ENCODE measurements at regions not wholly inside any gene's neighbourhood (a gene's known extent, or its start where the extent isn't known, plus 50 kb on each side); places are given as distances from the start of the nearest gene placed in this dataset.

DNA sequence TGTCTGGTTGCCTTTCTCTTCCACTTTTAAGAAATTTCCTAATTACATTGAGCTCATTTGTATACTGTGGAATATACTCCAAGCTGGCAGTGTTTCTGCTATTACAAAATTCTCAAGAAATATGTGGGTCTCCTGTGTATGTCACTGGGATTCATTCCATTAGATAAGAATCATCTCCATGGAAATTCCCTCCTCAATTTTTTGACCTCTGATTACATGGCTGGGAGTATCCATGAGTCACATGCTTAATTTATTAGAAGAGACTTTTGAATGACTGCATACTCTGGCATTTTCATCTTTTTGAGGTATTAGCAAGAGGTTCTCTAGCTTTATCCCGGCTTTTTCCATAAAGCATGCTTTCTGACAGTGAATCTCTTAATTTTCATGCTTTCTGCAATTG, 665.5 kb upstream of the CNTNAP5 start:
- H3K27ac ChIP-seq (ENCODE audit: low read length): no peak overlapping the region
- no peaks in the 10 kb centered on the region for H3K4me1 ChIP-seq (ENCODE audit: control insufficient read depth, insufficient read depth, low read length)
- H3K27me3 ChIP-seq (ENCODE audit: control insufficient read depth, insufficient read depth, low read length): no peaks in the 10 kb centered on the region
- H3K4me3 ChIP-seq (ENCODE audit: low read length): no peak overlapping the region
- no peak for DNase-seq
- no CpG with 5 or more reads among the region's 1 CpG for WGBS (ENCODE audit: insufficient coverage)
- peaks cover 3% of the 10 kb centered on the region for H3K9me3 ChIP-seq (replicated peaks; ENCODE audit: control insufficient read depth, low read depth, low read length)
- no peaks in the 10 kb centered on the region for H3K36me3 ChIP-seq (ENCODE audit: control insufficient read depth, insufficient read depth, low read length)

DNA sequence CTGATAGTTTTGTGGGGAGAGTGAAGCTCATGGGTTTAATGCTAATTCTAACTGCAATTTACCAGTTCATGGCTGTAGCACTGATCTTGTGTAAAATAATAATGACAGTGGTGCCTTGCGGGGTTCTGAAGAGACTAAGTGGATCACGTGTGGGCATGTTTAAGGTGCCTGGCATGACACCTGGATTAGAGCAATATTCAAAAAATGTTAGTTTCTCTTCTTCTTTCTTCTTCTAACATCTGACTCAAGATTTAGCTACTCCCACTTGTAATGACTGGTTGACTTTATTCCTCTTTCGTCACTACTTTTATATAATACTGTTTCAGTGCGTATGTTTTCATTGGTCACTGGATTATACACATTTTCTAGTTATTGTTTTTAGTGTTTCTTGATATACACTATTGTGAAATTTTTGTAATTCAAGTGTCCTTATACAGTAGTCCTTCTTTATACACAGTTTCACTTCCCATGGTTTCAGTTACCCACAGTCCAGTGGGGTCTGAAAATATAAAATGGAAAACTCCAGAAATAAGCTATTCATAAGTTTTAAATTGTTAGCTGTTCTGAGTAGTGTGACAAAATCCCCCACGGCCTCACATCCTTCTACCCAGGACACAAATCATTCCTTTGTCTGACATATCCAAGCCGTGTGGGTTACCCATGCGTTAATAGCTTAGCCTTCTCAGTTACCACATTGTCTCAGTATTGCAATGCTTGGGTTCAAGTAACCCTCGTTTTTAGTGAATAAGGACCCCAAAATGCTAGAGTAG, 662.2 kb upstream of the CNTNAP5 start:
- Histone ChIP-seq H3K36me3 (ENCODE audit: control insufficient read depth, insufficient read depth, low read length) (no peaks in the 10 kb centered on the region), H3K4me1 (ENCODE audit: control insufficient read depth, insufficient read depth, low read length) (no peaks in the 10 kb centered on the region), H3K27ac (ENCODE audit: low read length) (no peak overlapping the region), H3K9me3 (replicated peaks; ENCODE audit: control insufficient read depth, low read depth, low read length) (peaks cover 3% of the 10 kb centered on the region), H3K4me3 (ENCODE audit: low read length) (no peak overlapping the region), H3K27me3 (ENCODE audit: control insufficient read depth, insufficient read depth, low read length) (no peaks in the 10 kb centered on the region)
- WGBS (ENCODE audit: insufficient coverage): 74% methylated on average over 3 of the region's 8 CpGs
- no peak for DNase-seq

DNA sequence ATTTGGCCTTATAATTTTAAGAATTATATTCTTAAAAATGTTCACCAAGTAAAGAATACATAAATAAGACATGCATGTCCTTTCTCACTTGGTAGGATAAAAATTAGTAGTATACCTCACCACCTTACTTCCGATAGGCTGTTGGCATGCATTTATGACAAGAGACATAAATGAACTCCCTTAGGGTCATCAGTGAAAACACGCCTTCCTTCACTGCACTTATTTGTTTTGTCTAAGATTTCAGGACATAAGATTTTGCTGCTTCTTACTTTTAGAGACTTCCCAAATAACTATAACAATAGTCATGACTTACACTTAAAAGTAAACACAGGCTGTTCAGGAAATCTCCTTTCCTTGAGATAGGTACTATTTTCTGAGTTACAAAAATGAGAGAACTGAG, 661.3 kb upstream of the CNTNAP5 start:
- Histone ChIP-seq H3K36me3 (ENCODE audit: control insufficient read depth, insufficient read depth, low read length) (no peaks in the 10 kb centered on the region), H3K4me1 (ENCODE audit: control insufficient read depth, insufficient read depth, low read length) (no peaks in the 10 kb centered on the region), H3K27me3 (ENCODE audit: control insufficient read depth, insufficient read depth, low read length) (no peaks in the 10 kb centered on the region), H3K27ac (ENCODE audit: low read length) (no peak overlapping the region), H3K9me3 (replicated peaks; ENCODE audit: control insufficient read depth, low read depth, low read length) (peaks cover 3% of the 10 kb centered on the region), H3K4me3 (ENCODE audit: low read length) (no peak overlapping the region)
- no peak for DNase-seq
- whole genome bisulfite sequencing (ENCODE audit: insufficient coverage): no CpG with 5 or more reads among the region's 2 CpGs

DNA sequence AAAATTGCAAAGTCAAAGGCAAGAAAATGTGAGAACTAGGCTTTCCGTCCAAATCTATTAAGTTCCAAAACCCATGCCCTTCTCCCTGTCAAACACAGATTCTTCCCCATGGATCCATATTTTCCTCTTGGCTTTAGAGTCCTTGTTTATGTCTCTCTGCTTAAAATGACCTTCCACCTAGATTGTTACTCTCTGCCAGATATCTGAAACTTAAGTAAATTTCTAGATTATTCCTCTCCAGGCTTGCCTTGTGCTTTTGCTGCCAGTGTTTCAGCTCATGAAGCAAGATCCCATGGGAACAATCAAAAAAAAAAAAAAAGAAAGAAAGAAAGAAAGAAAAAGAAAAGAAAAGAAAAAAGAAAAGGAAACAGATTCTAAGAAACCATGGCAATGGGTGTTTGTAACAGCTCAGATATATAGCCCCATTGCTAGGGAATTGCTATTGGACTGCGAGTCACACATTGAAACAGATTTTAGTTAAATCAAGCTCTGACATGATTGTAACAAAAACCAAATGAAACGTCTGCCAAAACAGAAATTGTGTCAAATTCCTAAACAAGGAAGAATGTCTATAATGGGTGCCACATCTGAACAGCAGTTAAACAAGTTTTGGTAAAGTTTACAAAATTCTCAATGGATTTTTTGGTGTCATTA, 660.7 kb upstream of the CNTNAP5 start:
- Histone ChIP-seq H3K27ac (ENCODE audit: low read length) (no peak overlapping the region), H3K9me3 (replicated peaks; ENCODE audit: control insufficient read depth, low read depth, low read length) (peaks cover 3% of the 10 kb centered on the region), H3K27me3 (ENCODE audit: control insufficient read depth, insufficient read depth, low read length) (no peaks in the 10 kb centered on the region), H3K4me3 (ENCODE audit: low read length) (no peak overlapping the region), H3K36me3 (ENCODE audit: control insufficient read depth, insufficient read depth, low read length) (no peaks in the 10 kb centered on the region), H3K4me1 (ENCODE audit: control insufficient read depth, insufficient read depth, low read length) (no peaks in the 10 kb centered on the region)
- WGBS (ENCODE audit: insufficient coverage): no CpG with 5 or more reads among the region's 3 CpGs
- DNase-seq: peak; percentile 78

DNA sequence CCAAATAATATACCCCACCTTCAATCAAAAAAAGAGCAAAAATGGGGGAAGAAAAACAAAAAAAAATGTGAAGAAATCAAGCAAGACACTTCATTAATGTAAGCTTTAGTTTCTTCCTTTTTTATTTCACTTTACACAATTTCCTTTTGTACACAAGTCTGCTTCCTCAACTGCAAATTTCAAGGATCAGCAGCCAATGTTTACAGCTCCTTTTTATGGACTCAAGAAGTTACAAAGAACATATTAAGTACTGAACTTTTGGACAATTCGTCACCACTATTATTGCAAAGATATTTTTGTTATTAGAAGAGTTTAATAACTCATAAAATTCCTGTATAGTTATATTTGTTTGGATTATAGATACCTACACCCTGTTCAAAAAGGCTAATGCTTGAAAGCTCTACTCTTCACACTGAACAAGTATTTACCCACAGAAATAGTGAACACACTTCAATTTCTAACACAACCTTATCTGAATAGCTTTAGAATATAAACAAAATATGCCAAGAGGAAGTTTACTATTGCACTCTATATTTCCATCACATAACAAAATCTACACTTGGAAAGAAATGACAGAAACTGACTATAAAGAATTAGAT, 658.7 kb upstream of the CNTNAP5 start:
- no peaks in the 10 kb centered on the region for H3K4me1 ChIP-seq (ENCODE audit: control insufficient read depth, insufficient read depth, low read length)
- WGBS (ENCODE audit: insufficient coverage): no CpG with 5 or more reads among the region's 1 CpG
- H3K36me3 ChIP-seq (ENCODE audit: control insufficient read depth, insufficient read depth, low read length): no peaks in the 10 kb centered on the region
- no peaks in the 10 kb centered on the region for H3K9me3 ChIP-seq (replicated peaks; ENCODE audit: control insufficient read depth, low read depth, low read length)
- DNase-seq: peak; percentile 32
- H3K27me3 ChIP-seq (ENCODE audit: control insufficient read depth, insufficient read depth, low read length): no peaks in the 10 kb centered on the region
- H3K27ac ChIP-seq (ENCODE audit: low read length): no peak overlapping the region
- no peak overlapping the region for H3K4me3 ChIP-seq (ENCODE audit: low read length)

DNA sequence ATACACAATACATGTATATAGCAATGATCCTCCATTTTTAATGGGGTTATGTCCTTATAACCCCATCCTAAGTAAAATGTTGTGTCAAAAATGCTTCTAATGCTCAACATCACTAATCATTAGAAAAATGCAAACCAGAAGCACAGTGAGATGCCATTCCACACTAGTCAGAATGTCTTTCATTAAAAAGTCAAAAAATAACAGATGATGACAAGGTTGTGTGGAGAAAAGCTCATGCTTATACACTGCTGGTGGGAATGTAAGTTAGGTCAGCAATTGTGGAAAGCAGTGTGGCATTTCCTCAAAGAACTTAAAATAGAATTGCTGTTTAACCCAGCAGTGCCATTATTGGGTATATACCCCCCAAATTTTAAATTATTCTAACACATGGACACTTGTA, 654.9 kb upstream of the CNTNAP5 start:
- Histone ChIP-seq H3K9me3 (replicated peaks; ENCODE audit: control insufficient read depth, low read depth, low read length) (no peaks in the 10 kb centered on the region), H3K4me3 (ENCODE audit: low read length) (no peak overlapping the region), H3K27ac (ENCODE audit: low read length) (no peak overlapping the region), H3K4me1 (ENCODE audit: control insufficient read depth, insufficient read depth, low read length) (no peaks in the 10 kb centered on the region), H3K36me3 (ENCODE audit: control insufficient read depth, insufficient read depth, low read length) (no peaks in the 10 kb centered on the region), H3K27me3 (ENCODE audit: control insufficient read depth, insufficient read depth, low read length) (no peaks in the 10 kb centered on the region)
- no peak for DNase-seq

DNA sequence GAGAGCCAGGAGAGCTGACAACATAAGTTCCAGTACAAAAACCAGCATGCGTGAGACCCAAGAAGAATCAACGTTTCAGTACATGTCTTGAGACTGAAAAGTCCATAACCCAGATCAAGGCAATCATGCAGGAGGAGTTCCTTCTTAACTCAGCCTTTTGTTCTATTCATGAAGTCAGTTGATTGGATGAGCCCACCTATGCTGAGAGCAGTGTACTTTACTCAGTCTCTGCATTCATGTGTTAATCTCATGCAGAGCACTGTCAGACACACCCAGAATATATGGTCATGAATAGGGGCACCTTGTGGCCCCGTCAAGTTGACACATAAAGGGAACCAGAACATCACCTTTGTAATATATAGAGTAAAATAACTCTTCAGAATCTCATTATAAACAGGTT, 653.6 kb upstream of the CNTNAP5 start:
- DNase-seq: no peak
- Histone ChIP-seq H3K36me3 (ENCODE audit: control insufficient read depth, insufficient read depth, low read length) (no peaks in the 10 kb centered on the region), H3K27ac (ENCODE audit: low read length) (no peak overlapping the region), H3K4me3 (ENCODE audit: low read length) (no peak overlapping the region), H3K27me3 (ENCODE audit: control insufficient read depth, insufficient read depth, low read length) (no peaks in the 10 kb centered on the region), H3K4me1 (ENCODE audit: control insufficient read depth, insufficient read depth, low read length) (no peaks in the 10 kb centered on the region), H3K9me3 (replicated peaks; ENCODE audit: control insufficient read depth, low read depth, low read length) (no peaks in the 10 kb centered on the region)
- WGBS (ENCODE audit: insufficient coverage): 100% methylated on average over 2 of the region's 3 CpGs

DNA sequence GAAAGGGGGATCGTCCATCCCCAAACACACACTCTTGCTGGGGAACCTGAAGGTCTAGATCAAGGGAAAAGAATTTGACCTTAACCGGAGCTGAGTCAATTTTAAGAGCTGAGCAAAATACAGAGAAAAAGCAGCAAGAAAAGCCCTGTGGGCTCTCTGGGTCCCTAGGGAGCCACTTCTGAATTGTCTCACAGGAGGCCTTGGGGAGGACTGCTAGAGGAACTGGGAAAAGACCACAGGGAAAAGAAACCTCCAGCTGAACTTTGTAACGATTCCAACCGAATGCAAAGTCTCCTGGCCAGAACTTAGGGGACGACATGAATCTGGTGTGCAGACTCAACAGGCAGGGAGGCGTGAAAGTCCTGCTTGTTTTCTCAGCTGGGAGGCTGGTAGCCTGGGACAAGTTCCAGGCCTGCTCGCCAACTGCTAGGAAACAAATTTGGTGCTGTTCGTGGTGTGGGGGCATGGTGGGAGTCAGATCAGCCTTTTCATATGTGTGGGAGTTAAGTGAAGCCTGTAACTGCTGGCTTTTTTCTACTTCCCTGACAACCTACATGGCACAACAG, 644.6 kb upstream of the CNTNAP5 start:
- Histone ChIP-seq H3K27me3 (ENCODE audit: control insufficient read depth, insufficient read depth, low read length) (no peaks in the 10 kb centered on the region), H3K4me1 (ENCODE audit: control insufficient read depth, insufficient read depth, low read length) (no peaks in the 10 kb centered on the region), H3K4me3 (ENCODE audit: low read length) (no peak overlapping the region), H3K27ac (ENCODE audit: low read length) (no peak overlapping the region), H3K9me3 (replicated peaks; ENCODE audit: control insufficient read depth, low read depth, low read length) (no peaks in the 10 kb centered on the region), H3K36me3 (ENCODE audit: control insufficient read depth, insufficient read depth, low read length) (no peaks in the 10 kb centered on the region)
- DNase-seq: peak; percentile 12
- WGBS (ENCODE audit: insufficient coverage): 52% methylated on average over 4 of the region's 8 CpGs

DNA sequence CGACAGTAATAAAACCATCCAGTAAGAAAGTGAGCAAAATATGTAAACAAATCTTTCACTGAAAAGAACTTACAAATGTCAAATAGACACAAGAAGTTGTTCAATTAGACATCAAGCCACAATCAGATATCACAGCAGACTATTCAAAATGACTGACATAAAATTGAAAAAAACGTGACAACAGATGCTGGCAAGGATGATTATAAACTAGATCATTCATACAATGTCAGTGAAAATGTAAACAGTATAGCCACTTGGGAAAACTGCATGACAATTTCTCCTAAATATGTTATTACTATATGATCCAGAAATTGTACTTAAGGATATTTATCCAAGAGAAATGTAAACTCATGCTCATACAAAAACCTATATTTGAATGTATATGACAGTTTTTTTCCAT, 609.4 kb upstream of the CNTNAP5 start:
- no CpG with 5 or more reads among the region's 2 CpGs for WGBS (ENCODE audit: insufficient coverage)
- Histone ChIP-seq H3K27ac (ENCODE audit: low read length) (no peak overlapping the region), H3K4me3 (ENCODE audit: low read length) (no peak overlapping the region), H3K27me3 (ENCODE audit: control insufficient read depth, insufficient read depth, low read length) (no peaks in the 10 kb centered on the region), H3K9me3 (replicated peaks; ENCODE audit: control insufficient read depth, low read depth, low read length) (peaks cover 2% of the 10 kb centered on the region), H3K36me3 (ENCODE audit: control insufficient read depth, insufficient read depth, low read length) (no peaks in the 10 kb centered on the region), H3K4me1 (ENCODE audit: control insufficient read depth, insufficient read depth, low read length) (no peaks in the 10 kb centered on the region)
- no peak for DNase-seq

DNA sequence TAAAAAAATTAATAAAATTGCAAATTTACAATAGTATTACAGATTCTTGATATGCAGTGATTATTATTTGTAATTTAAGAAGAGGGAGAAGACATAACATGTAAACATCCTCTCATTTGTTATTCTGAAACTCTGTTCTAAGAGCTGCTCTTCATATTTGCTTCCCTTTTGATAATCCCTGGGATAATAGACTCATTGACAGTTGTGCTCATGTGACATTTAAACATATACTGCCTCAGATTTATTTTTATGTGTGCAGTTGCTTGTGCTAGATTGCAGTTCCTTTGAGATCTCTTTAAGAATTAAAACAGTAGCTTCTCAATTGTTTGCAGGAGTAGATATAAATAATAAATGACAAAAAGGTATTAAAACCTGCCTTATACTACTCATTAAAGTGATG, 605.1 kb upstream of the CNTNAP5 start:
- H3K4me3 ChIP-seq (ENCODE audit: low read length): no peak overlapping the region
- no peaks in the 10 kb centered on the region for H3K36me3 ChIP-seq (ENCODE audit: control insufficient read depth, insufficient read depth, low read length)
- H3K27ac ChIP-seq (ENCODE audit: low read length): no peak overlapping the region
- no peaks in the 10 kb centered on the region for H3K27me3 ChIP-seq (ENCODE audit: control insufficient read depth, insufficient read depth, low read length)
- no peaks in the 10 kb centered on the region for H3K4me1 ChIP-seq (ENCODE audit: control insufficient read depth, insufficient read depth, low read length)
- peaks cover 4% of the 10 kb centered on the region for H3K9me3 ChIP-seq (replicated peaks; ENCODE audit: control insufficient read depth, low read depth, low read length)
- no peak for DNase-seq

Measured in muscle of leg (tissue), 3 donors.